Gastroesophageal sphincter (tissue), 4 donors: ENCODE measurements at regions not wholly inside any gene's neighbourhood (a gene's known extent, or its start where the extent isn't known, plus 50 kb on each side); places are given as distances from the start of the nearest gene placed in this dataset.

Source experiments
- ATAC-seq: fragments of 150-250 bp; one replicate; pipeline ENCODE4 v1.9.1; 2016; ENCODE audit warnings: mild to moderate bottlenecking, moderate library complexity
- H3K27ac ChIP-seq, 4 donors: fragments of 200-600 bp; sonication (generic) in 3 of 4; 1 replicate in 3 of 4; 2 replicates in 1 of 4; pipeline ENCODE4 v1.5.1; 2016 to 2019
- H3K27me3 ChIP-seq: fragments of 200-600 bp; sonication (generic); one replicate; pipeline ENCODE4 v1.5.1; 2019
- H3K36me3 ChIP-seq, 2 donors: fragments of 200-600 bp; sonication (generic); one replicate each; pipeline ENCODE4 v1.5.1; 2019; ENCODE audit warnings: control low read depth in 1 of 2
- H3K4me1 ChIP-seq, 3 donors: fragments of 200-600 bp; sonication (generic); 1 replicate in 2 of 3; 2 replicates in 1 of 3; pipeline ENCODE4 v1.5.1; 2016 to 2019; ENCODE audit warnings: control low read depth in 2 of 3
- H3K4me3 ChIP-seq, 2 donors: fragments of 200-600 bp; sonication (generic); one replicate each; pipeline ENCODE4 v1.5.1; 2019; ENCODE audit warnings: mild to moderate bottlenecking in 1 of 2, moderate library complexity in 1 of 2
- H3K9me3 ChIP-seq, 3 donors: fragments of 200-600 bp; sonication (generic); one replicate each; pipeline ENCODE4 v1.5.1; 2017 to 2019; ENCODE audit warnings: control low read depth in 2 of 3
- CTCF ChIP-seq, 4 experiments: fragments of 200-600 bp in 2 of 4; fragments of 450-650 bp in 2 of 4; sonication (generic) in 1 of 4; IDR thresholded peaks; one replicate each; pipeline ENCODE4 v1.5.1; 2017 to 2019; ENCODE audit warnings: antibody characterized with exemption in 4 of 4, mild to moderate bottlenecking in 2 of 4, moderate library complexity in 2 of 4
- EP300 ChIP-seq: sonication (generic); formaldehyde crosslinking; IDR thresholded peaks from one replicate; pipeline ENCODE4 v1.6.1; 2017; ENCODE audit warnings: antibody characterized with exemption, mild to moderate bottlenecking
- POLR2A ChIP-seq, 2 donors: fragments of 450-650 bp; IDR thresholded peaks; one replicate each; pipeline ENCODE4 v1.6.1; 2017; ENCODE audit warnings: antibody characterized with exemption in 2 of 2, mild to moderate bottlenecking in 2 of 2, moderate library complexity in 1 of 2
- POLR2AphosphoS5 ChIP-seq: sonication (generic); formaldehyde crosslinking; IDR thresholded peaks from one replicate; pipeline ENCODE4 v1.6.1; 2017; ENCODE audit warnings: antibody characterized with exemption
- WGBS, 2 donors: methylation state at CpG; one replicate each; pipeline ENCODE4 v1.1.5; 2018; ENCODE audit warnings: low coverage in 1 of 2; 5-methylcytosine and 5-hydroxymethylcytosine counted together

GRCh38 chr5:40022057-40022456 is 597.3 kb upstream of the DAB2 start:
- no peaks in the 10 kb centered on the region for H3K4me1 ChIP-seq
- WGBS, 2 donors, result 88 to 100% methylated on average over 1 of the region's 1 CpG
- H3K9me3 ChIP-seq, result no peaks in the 10 kb centered on the region
- H3K27ac ChIP-seq, result no peak overlapping the region
- TF ChIP-seq POLR2AphosphoS5, result no peak
- no peak for TF ChIP-seq EP300
- no peak for TF ChIP-seq CTCF (IDR thresholded peaks at IDR 0.05)
- no peak for TF ChIP-seq POLR2A (IDR thresholded peaks at IDR 0.05)
- ATAC-seq, result no peak
- H3K36me3 ChIP-seq, result no peaks in the 10 kb centered on the region
- H3K27me3 ChIP-seq, result no peaks in the 10 kb centered on the region
- no peak overlapping the region for H3K4me3 ChIP-seq

GRCh38 chr5:40021007-40021406 is 596.2 kb upstream of the DAB2 start:
- Histone ChIP-seq H3K4me1 (no peaks in the 10 kb centered on the region), H3K27ac (no peak overlapping the region), H3K9me3 (no peaks in the 10 kb centered on the region), H3K4me3 (no peak overlapping the region), H3K36me3 (no peaks in the 10 kb centered on the region), H3K27me3 (no peaks in the 10 kb centered on the region)
- WGBS, 2 donors, result 80 to 83% methylated on average over 2 of the region's 2 CpGs
- no peak for ATAC-seq
- TF ChIP-seq POLR2A (IDR thresholded peaks at IDR 0.05), result no peak
- no peak for TF ChIP-seq EP300
- TF ChIP-seq CTCF (IDR thresholded peaks at IDR 0.05), result no peak
- no peak for TF ChIP-seq POLR2AphosphoS5

- ATAC-seq, result no peak
- Histone ChIP-seq H3K9me3 (no peaks in the 10 kb centered on the region), H3K27ac (no peak overlapping the region), H3K36me3 (no peaks in the 10 kb centered on the region), H3K4me1 (no peaks in the 10 kb centered on the region), H3K27me3 (no peaks in the 10 kb centered on the region), H3K4me3 (no peak overlapping the region)
- TF ChIP-seq CTCF (IDR thresholded peaks at IDR 0.05) (no peak), POLR2AphosphoS5 (no peak), EP300 (no peak), POLR2A (IDR thresholded peaks at IDR 0.05) (no peak)
- 90 to 94% methylated on average over 2 of the region's 3 CpGs for WGBS, 2 donors
Measured at GRCh38 chr5:40017918-40018317, 593.1 kb upstream of the DAB2 start.

GRCh38 chr5:40017135-40017534 is 592.4 kb upstream of the DAB2 start:
- TF ChIP-seq EP300 (no peak), CTCF (IDR thresholded peaks at IDR 0.05) (no peak), POLR2AphosphoS5 (no peak), POLR2A (IDR thresholded peaks at IDR 0.05) (no peak)
- 67 to 88% methylated on average over 1 of the region's 1 CpG for WGBS, 2 donors
- no peaks in the 10 kb centered on the region for H3K36me3 ChIP-seq
- H3K9me3 ChIP-seq, result no peaks in the 10 kb centered on the region
- H3K4me1 ChIP-seq, result no peaks in the 10 kb centered on the region
- H3K27ac ChIP-seq, result no peak overlapping the region
- ATAC-seq, result no peak
- H3K4me3 ChIP-seq, result no peak overlapping the region
- H3K27me3 ChIP-seq, result no peaks in the 10 kb centered on the region

GRCh38 chr5:40010436-40010835 is 585.7 kb upstream of the DAB2 start:
- Histone ChIP-seq H3K9me3 (no peaks in the 10 kb centered on the region), H3K4me1 (no peaks in the 10 kb centered on the region), H3K27me3 (peaks cover 4% of the 10 kb centered on the region), H3K4me3 (no peak overlapping the region), H3K36me3 (no peaks in the 10 kb centered on the region), H3K27ac (no peak overlapping the region)
- TF ChIP-seq POLR2AphosphoS5 (no peak), EP300 (no peak), POLR2A (IDR thresholded peaks at IDR 0.05) (no peak), CTCF (IDR thresholded peaks at IDR 0.05) (no peak)
- WGBS, 2 donors, result 0 to 100% methylated on average over 1 of the region's 1 CpG
- no peak for ATAC-seq
